HepG2 (cell line): ENCODE measurements at regions not wholly inside any gene's neighbourhood (a gene's known extent, or its start where the extent isn't known, plus 50 kb on each side); places are given as distances from the start of the nearest gene placed in this dataset.

ENCODE experiments used
- ELF1 ChIP-seq: sonication (generic); formaldehyde crosslinking; IDR thresholded peaks from 2 replicates; pipeline ENCODE4 v1.4.0; 2020; ENCODE audit warnings: missing genetic modification reagents
- ELF4 ChIP-seq: sonication (generic); formaldehyde crosslinking; IDR thresholded peaks from 2 replicates; pipeline ENCODE4 v1.5.0; 2020; ENCODE audit warnings: missing genetic modification reagents, mild to moderate bottlenecking, moderate library complexity, borderline replicate concordance
- HES4 ChIP-seq: sonication (generic); formaldehyde crosslinking; IDR thresholded peaks from 2 replicates; pipeline ENCODE4 v1.9.0; 2021; ENCODE audit warnings: mild to moderate bottlenecking, missing genetic modification reagents, borderline replicate concordance
- HNRNPUL1 ChIP-seq: fragments of 200-400 bp; formaldehyde crosslinking; IDR thresholded peaks from 2 replicates; pipeline ENCODE4 v1.6.1; 2017; ENCODE audit warnings: low read depth, mild to moderate bottlenecking, low read length, moderate library complexity
- KLF12 ChIP-seq: sonication (generic); formaldehyde crosslinking; IDR thresholded peaks from 2 replicates; pipeline ENCODE4 v1.4.0; 2020; ENCODE audit warnings: missing genetic modification reagents, borderline replicate concordance
- MIER2 ChIP-seq: IDR thresholded peaks from 2 replicates; pipeline ENCODE4 v1.6.1; 2016; ENCODE audit warnings: missing biosample characterization, missing genetic modification reagents
- MLLT10 ChIP-seq: sonication (generic); formaldehyde crosslinking; IDR thresholded peaks from 2 replicates; pipeline ENCODE4 v1.4.0; 2020; ENCODE audit warnings: missing genetic modification reagents
- RAD21 ChIP-seq: fragments of 450-650 bp; formaldehyde crosslinking; IDR thresholded peaks from 2 replicates; pipeline ENCODE4 v1.5.0; 2020; ENCODE audit warnings: mild to moderate bottlenecking
- ZMYM2 ChIP-seq: sonication (generic); formaldehyde crosslinking; IDR thresholded peaks from 2 replicates; pipeline ENCODE4 v1.8.0; 2022; ENCODE audit warnings: mild to moderate bottlenecking, missing genetic modification reagents
- ZNF333 ChIP-seq: sonication (generic); formaldehyde crosslinking; IDR thresholded peaks from 2 replicates; pipeline ENCODE4 v1.4.0; 2020; ENCODE audit warnings: mild to moderate bottlenecking, missing genetic modification reagents, borderline replicate concordance
- ZNF484 ChIP-seq: sonication (generic); formaldehyde crosslinking; IDR thresholded peaks from 2 replicates; pipeline ENCODE4 v1.5.1; 2020; ENCODE audit warnings: mild to moderate bottlenecking, low read depth, missing genetic modification reagents, borderline replicate concordance
- ZNF552 ChIP-seq: sonication (generic); formaldehyde crosslinking; IDR thresholded peaks from 2 replicates; pipeline ENCODE4 v1.9.0; 2022; ENCODE audit warnings: missing genetic modification reagents, mild to moderate bottlenecking, borderline replicate concordance
- ZNF563 ChIP-seq: sonication (generic); formaldehyde crosslinking; IDR thresholded peaks from 2 replicates; pipeline ENCODE4 v1.8.0; 2022; ENCODE audit warnings: mild to moderate bottlenecking, moderate library complexity, missing genetic modification reagents
- ZSCAN20 ChIP-seq: sonication (generic); formaldehyde crosslinking; IDR thresholded peaks from 2 replicates; pipeline ENCODE4 v1.4.0; 2020; ENCODE audit warnings: missing genetic modification reagents, mild to moderate bottlenecking, borderline replicate concordance
- TF ChIP-seq, protein P1 (sequence below): sonication (generic); formaldehyde crosslinking; IDR thresholded peaks from 2 replicates; pipeline ENCODE4 v1.8.1; 2023; ENCODE audit warnings: mild to moderate bottlenecking, missing genetic modification reagents
- TF ChIP-seq, protein P2 (sequence below): sonication (generic); formaldehyde crosslinking; IDR thresholded peaks from 2 replicates; pipeline ENCODE4 v1.4.0; 2020; ENCODE audit warnings: missing genetic modification reagents, borderline replicate concordance
- TF ChIP-seq, protein P3 (sequence below): IDR thresholded peaks from 2 replicates; pipeline ENCODE4 v1.6.1; 2016; ENCODE audit warnings: missing compliant biosample characterization, missing genetic modification reagents, borderline replicate concordance
- TF ChIP-seq, protein P4 (sequence below): sonication (generic); formaldehyde crosslinking; IDR thresholded peaks from 2 replicates; pipeline ENCODE4 v1.5.0; 2020; ENCODE audit warnings: missing genetic modification reagents
- TF ChIP-seq, protein P5 (sequence below): sonication (generic); formaldehyde crosslinking; IDR thresholded peaks from 2 replicates; pipeline ENCODE4 v1.5.0; 2020; ENCODE audit warnings: missing genetic modification reagents, mild to moderate bottlenecking, borderline replicate concordance
- TF ChIP-seq, protein P6 (sequence below): sonication (generic); formaldehyde crosslinking; IDR thresholded peaks from 2 replicates; pipeline ENCODE4 v1.5.0; 2020; ENCODE audit warnings: mild to moderate bottlenecking, low read depth, missing genetic modification reagents, borderline replicate concordance
- TF ChIP-seq, protein P7 (sequence below): sonication (generic); formaldehyde crosslinking; conservative IDR thresholded peaks from 2 replicates; pipeline ENCODE4 v1.4.0; 2020; ENCODE audit warnings: missing genetic modification reagents

DNA sequence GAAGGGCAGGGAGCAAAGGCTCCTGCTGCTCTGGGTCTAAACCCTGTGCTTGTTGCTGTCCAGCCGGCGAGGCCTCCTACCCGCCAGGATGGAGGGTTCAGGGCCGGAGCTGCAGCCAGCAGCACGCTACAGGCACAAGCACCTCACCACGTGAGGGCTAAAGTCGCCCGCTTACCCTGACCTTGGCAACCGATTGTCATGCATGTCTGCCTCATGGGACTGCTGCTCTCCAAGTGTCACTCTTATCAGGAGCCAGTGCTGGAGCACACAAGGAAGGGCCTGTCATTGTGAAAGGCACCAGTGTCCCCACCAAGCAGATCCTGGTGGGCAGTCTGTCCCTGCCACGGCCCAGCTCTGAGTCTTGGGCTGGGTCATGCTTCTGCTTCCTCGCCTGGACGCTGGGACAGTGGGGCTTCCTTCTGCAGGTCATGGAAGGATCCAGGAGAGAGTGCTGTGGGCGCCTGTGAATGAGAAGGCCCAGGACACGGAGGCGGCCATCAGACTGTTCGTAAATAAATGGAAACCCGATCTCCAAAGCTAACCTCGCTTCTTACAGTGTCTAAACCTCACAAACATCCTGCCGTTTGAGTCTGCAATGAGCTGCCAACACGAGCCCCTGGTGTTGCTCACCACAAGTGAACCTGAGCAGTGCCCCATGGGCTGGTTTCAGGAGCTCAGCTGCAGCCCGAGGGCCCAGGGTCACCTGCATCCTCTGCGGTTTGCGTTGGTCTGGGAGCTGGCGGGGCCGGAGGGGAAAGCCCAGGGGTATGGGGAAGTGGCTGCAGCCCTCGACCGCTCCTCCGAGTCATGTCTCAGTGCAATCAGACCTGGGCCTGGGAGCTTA, 58.2 kb upstream of the RXRA start (continued):
- TF ChIP-seq HNRNPUL1 (no peak), ZNF484 (CRISPR knock-in tag) (no peak), ZMYM2 (no peak), ELF1 (no peak), MLLT10 (CRISPR knock-in tag) (no peak), ZNF333 (no peak), ZNF563 (CRISPR knock-in tag) (peak; percentile 75; the same call in 1 of the 2 replicates), KLF12 (CRISPR knock-in tag) (no peak), ELF4 (CRISPR knock-in tag) (no peak), HES4 (CRISPR knock-in tag) (peak; percentile 85; the same call in 1 of the 2 replicates), ZNF552 (CRISPR knock-in tag) (no peak), MIER2 (CRISPR knock-in tag) (no peak), RAD21 (CRISPR knock-in tag) (no peak), ZSCAN20 (CRISPR knock-in tag) (no peak)
- TF ChIP-seq, protein P1, sequence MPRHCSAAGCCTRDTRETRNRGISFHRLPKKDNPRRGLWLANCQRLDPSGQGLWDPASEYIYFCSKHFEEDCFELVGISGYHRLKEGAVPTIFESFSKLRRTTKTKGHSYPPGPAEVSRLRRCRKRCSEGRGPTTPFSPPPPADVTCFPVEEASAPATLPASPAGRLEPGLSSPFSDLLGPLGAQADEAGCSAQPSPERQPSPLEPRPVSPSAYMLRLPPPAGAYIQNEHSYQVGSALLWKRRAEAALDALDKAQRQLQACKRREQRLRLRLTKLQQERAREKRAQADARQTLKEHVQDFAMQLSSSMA (CRISPR knock-in tag), result no peak
- TF ChIP-seq, protein P2, sequence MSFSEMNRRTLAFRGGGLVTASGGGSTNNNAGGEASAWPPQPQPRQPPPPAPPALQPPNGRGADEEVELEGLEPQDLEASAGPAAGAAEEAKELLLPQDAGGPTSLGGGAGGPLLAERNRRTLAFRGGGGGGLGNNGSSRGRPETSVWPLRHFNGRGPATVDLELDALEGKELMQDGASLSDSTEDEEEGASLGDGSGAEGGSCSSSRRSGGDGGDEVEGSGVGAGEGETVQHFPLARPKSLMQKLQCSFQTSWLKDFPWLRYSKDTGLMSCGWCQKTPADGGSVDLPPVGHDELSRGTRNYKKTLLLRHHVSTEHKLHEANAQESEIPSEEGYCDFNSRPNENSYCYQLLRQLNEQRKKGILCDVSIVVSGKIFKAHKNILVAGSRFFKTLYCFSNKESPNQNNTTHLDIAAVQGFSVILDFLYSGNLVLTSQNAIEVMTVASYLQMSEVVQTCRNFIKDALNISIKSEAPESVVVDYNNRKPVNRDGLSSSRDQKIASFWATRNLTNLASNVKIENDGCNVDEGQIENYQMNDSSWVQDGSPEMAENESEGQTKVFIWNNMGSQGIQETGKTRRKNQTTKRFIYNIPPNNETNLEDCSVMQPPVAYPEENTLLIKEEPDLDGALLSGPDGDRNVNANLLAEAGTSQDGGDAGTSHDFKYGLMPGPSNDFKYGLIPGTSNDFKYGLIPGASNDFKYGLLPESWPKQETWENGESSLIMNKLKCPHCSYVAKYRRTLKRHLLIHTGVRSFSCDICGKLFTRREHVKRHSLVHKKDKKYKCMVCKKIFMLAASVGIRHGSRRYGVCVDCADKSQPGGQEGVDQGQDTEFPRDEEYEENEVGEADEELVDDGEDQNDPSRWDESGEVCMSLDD, result no peak
- TF ChIP-seq, protein P3, sequence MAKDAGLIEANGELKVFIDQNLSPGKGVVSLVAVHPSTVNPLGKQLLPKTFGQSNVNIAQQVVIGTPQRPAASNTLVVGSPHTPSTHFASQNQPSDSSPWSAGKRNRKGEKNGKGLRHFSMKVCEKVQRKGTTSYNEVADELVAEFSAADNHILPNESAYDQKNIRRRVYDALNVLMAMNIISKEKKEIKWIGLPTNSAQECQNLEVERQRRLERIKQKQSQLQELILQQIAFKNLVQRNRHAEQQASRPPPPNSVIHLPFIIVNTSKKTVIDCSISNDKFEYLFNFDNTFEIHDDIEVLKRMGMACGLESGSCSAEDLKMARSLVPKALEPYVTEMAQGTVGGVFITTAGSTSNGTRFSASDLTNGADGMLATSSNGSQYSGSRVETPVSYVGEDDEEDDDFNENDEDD, result no peak; the same call in 1 of the 2 replicates
- TF ChIP-seq, protein P4, sequence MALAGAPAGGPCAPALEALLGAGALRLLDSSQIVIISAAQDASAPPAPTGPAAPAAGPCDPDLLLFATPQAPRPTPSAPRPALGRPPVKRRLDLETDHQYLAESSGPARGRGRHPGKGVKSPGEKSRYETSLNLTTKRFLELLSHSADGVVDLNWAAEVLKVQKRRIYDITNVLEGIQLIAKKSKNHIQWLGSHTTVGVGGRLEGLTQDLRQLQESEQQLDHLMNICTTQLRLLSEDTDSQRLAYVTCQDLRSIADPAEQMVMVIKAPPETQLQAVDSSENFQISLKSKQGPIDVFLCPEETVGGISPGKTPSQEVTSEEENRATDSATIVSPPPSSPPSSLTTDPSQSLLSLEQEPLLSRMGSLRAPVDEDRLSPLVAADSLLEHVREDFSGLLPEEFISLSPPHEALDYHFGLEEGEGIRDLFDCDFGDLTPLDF (CRISPR knock-in tag), result no peak
- TF ChIP-seq, protein P5, sequence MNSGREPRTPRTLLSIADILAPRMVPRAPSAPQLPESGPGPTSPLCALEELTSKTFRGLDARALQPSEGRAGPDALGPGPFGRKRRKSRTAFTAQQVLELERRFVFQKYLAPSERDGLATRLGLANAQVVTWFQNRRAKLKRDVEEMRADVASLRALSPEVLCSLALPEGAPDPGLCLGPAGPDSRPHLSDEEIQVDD (CRISPR knock-in tag), result peak; percentile 34; the same call in 1 of the 2 replicates
- TF ChIP-seq, protein P6, sequence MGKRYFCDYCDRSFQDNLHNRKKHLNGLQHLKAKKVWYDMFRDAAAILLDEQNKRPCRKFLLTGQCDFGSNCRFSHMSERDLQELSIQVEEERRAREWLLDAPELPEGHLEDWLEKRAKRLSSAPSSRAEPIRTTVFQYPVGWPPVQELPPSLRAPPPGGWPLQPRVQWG (CRISPR knock-in tag), result no peak
- TF ChIP-seq, protein P7, sequence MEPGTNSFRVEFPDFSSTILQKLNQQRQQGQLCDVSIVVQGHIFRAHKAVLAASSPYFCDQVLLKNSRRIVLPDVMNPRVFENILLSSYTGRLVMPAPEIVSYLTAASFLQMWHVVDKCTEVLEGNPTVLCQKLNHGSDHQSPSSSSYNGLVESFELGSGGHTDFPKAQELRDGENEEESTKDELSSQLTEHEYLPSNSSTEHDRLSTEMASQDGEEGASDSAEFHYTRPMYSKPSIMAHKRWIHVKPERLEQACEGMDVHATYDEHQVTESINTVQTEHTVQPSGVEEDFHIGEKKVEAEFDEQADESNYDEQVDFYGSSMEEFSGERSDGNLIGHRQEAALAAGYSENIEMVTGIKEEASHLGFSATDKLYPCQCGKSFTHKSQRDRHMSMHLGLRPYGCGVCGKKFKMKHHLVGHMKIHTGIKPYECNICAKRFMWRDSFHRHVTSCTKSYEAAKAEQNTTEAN, result 0 out of 2 replicates have a peak, but pooled peaks have one; percentile 33
